DMS153 treated with DMSO at 0.1 percent for 48 hours (cell line): ENCODE measurements at regions not wholly inside any gene's neighbourhood (a gene's known extent, or its start where the extent isn't known, plus 50 kb on each side); places are given as distances from the start of the nearest gene placed in this dataset.
"Not testable (repeated sequence)": the region's sequence is repeated elsewhere in the genome, so short reads cannot be mapped to it uniquely, and the experiment has no call there.

Experiments
- DNase-seq: peaks from one replicate; lab custom pipeline; 2025; ENCODE audit not compliant: unreplicated experiment; lab: John Stamatoyannopoulos, UW

DNA sequence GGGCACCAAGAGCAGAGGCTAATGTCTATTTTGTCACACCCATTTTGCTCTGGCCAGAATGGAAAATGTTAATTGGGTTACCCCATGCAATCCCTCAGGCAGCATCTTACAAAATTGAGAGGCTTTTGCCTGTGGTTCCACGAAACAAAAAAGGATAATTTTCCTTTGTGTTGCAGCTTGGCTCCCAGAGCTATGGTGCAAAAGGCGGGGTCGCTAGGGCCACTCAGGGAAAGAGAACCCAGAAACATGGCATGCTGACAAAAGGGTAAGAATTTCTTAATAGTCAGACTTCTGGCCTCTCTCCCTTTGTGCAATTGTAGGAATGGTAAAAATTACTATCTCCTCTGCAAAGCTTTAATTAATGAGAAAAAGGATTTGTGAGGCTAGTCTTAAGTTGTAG lies 119.6 kb upstream of the BANK1 start:
- DNase-seq: no peak

DNA sequence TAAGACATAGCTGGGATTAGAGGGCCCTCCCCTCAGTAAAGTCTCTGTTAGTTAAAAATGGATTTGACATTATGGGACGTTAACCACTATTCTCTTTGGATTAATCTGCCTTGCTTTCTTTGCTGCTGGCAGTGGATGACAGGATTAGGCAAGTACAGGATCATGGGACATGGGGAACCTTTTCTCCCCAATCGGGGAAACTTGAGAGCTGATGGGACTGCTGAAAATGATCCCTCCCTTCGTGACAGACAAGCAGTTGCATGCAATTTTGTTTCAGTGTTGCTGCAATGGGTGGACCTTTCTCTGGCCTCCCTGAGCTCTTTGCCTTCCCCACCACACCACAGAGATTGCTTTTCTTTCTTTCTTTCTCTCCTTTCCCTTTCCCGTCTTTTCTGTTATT lies 120.2 kb upstream of the BANK1 start:
- no peak for DNase-seq

DNA sequence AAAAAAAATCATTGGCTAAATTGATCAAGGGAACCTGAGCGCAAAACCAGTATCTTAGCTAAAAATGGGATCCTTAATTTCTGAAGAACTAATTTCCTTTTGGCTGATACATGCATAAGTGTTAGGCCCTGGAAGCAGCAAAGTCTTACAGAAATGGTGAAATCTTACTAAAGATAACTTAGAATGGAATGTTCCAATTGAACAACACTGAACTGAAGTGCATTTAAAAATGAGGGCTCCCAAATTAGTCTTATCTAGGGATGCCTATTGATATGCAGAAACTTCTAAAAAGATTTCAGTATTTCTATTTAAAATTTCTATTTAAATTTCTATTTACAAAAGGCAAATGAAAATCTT lies 120.7 kb upstream of the BANK1 start:
- no peak for DNase-seq

DNA sequence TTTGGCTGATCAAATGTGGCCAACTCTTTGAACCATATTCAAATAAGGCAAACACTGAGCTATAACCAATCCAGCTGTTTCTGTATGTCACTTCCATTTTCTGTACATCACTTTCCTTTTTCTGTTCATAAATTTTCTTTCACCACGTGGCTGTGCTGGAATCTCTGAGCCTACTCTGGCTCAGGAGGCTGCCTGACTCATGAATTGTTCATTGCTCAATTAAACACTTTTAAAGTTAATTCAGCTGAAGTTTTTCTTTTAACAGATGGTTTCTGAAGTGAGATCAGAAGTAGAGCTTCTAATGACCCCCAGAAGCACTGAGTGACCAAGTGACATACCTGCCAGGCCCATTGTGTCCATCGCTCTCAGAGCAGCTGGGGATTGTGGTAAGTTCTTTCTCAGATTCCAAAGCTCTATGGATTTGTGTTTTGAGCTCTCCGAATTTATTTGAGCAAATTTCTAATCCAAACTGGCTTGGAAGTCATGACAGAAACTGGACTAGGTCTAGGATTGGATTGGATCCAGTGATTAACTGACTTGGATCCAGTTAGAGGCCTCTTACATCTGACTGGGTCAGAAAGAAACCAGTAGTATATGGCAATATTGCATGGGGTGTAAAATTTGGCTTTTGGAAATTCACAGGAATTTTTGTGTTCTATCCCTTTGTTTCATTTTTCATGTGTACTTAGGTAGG lies 121.2 kb upstream of the BANK1 start:
- no peak for DNase-seq

DNA sequence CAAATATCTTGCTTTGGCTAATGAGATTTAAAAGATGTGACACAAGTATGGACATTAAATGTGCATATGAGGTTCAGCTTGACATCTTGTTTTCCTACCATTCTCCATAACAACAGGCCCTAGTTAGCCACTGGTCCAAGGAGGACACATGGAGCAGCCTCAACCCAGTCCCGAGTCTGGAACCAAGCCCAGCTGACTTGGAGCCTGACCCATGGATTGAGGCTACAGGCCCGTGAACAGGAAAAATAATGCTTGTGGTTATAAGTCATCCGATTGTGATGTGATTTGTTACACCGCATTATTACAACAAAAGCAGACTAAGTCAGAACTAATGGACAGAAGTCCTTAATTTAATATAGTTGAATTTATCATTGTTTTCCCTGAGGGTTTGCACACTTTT lies 123.2 kb upstream of the BANK1 start:
- DNase-seq: no peak

DNA sequence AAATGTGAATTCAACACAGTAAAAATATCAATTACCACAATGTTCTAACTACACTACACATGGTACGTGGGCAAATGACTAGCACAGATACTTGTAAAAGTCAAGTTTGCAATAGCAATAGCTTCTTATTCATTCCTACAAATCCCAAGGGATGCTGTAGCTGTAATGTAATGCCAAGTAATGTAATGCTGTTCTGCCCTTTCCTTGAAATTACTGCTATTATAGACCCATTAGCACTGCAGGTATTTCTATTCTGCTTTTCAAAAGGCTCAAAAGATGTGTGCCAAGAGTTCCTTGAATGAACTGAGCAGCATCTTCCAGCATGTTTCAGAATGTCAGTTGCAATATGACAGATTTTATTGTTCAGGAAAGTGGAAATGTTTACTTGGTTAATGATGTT lies 129.9 kb upstream of the BANK1 start:
- DNase-seq: no peak

DNA sequence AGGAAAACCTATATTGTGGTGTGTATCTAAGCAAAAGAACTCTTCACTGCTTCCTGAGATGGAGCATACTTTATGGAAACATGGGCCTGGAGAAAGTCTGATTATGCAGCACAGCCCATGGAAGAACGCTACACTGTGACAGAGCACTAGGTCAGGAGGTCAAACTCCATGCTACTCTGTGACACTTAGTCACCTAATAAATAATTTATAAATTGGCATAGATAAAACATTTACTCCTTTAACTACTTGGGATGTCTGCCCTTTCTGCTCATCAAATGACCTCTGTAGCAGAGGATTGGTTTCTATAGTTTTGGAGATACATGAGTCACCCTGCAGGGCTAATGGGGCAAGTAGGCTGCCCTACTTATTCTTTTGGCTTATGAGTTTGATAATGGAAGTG lies 134.7 kb upstream of the BANK1 start:
- no peak for DNase-seq

DNA sequence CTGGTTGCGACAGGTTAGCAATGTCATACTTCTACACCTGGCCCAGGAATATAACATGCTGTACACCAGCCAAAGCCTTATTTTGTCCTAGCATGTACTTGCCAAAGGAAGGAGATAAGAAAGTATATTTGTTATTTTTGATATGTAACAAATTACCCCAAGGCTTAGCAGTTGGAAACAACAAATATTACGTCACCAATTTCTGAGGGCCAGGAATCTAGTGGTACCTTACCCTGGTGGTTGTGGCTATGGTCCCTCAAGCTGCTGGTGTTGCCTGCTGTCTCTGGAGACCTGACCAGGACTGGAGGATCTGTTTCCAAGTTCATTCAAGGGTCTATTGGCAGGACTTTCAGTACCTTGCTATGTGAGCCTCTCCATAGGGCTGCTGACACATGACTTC lies 135.5 kb upstream of the BANK1 start:
- no peak for DNase-seq

DNA sequence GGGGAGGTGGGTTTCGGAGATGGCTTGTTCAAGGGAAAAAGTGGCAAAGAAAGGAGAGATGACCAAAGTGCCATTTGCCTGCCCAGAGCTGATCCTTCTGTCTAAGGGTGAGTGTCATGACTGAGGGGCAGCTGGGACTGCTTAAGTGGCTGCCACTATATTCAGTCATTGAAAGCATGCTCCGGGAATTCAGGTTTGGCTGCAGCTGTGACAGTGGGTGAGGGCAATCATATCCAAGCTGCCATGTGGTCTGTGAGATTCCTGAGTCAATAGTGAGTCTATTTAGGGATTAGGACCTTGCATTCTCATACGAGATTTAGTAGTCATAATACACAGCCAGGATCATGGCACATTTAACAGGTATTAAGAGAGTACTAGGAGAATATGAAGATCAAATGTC lies 138.8 kb upstream of the BANK1 start:
- no peak for DNase-seq

DNA sequence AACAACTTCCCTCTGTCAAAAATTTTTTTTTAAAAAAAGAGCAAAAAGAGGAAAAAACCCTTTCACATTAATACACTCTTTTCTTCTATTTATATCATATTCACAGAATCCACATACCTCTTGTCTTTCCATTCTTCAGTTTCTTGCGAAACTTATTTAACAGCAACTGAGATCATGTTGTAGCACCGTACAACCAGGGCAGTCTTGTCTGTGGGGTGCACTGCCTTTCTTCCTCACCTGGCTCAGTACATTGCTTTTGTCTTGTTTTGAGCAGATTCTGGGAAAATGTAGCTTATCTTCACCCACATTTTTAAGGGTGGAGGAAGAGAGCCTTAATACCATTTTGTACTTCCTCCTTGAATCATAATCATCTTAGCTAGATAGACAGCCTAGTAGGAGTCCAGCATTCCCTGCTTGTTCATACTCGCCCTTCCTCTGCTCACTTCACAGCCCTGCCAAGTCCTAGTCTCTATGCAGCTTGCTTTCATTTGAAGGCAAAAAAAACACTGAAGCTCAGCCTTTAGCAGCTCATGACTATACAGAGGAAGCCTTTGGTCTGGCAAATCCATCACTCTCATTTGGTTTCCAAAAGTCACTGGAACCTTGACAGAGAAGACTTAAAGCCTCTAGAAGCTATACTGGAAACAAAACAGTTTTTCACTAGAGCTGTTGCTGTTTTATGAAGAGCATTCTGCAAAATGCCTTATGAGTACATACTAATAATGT lies 140.6 kb upstream of the BANK1 start:
- DNase-seq: peak; percentile 12

DNA sequence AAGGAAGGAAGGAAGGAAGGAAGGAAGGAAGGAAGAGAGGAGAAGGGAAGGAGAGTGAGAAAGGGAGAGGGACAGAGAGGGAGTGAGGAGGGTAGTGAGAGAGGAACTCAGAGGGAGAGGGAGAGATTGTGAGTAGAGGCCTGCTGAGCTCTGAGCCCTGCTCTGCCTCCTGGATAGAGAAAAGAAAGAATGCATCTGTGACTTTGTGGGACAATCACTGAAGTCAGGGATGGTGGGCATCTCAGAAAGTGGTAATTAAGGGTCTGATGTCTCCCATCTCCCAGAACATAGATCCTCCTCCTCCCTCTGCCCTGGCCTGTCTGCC lies 142.9 kb upstream of the BANK1 start:
- DNase-seq: no peak

DNA sequence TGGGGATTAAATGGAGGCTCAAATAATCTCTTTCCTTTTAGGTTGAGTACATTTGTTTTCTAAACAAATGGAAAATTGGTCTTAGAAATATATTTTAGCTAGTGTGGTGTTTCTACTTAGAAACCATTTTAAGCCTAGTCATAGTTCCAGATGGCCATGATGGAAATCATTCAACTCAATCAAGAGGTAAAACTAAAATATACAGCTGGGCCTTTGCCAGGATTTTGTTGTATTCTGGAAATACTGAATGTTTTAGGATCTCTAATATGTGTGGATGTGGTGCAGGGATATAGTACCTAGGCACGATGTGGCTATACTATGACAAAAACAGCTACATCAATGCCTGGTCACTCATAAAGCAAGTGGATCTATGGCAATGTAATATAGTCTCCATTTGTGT lies 146.0 kb upstream of the BANK1 start:
- DNase-seq: no peak

DNA sequence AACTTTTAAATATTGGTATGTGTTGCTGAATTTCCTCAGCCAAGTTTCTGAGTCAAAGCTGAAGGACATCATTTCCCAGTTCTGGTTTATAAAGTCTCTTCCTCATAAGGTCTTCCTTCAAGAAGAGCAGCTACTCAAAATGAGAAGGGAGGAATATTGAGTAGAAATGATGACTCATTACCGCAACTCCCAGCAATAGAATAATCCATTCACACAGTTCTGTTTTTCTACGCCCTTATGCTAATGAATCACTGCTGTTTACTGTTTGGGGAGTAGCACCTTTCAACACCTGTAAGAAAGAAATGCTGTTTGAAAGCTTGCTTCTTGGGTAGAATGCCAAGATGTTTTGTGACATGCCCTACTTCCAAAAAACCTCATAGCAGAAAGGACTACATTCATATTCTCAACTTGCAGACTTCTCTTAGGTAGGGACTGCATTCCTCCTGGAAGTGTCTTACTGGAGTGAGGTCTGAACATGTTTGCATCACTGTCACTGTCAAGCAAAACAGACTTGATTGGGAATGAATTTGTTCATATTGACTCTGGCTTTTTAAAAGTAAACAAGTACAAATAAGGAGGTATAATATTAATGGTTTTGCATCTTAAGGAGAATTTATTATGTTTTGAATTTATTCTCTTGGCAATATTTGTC lies 147.2 kb upstream of the BANK1 start:
- DNase-seq: no peak

DNA sequence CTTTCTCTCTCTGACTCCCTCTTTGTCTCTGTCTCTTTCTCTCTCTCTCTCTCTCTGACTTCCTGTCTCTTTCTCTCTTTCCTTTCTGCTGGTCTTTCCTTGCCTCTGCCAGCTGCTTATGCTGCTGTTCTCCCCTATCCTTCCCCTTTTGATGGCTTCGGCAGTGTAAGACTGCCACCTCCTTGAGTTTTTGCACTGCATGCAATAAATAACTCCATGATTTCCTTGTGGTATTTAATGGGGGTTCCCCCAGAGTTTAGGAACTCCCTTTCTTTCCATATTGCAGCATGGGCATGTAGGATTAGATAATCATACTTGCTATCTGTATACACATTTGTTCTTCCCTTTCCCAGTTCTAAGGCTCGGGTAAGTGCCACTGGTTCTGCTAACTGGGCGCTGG lies 157.8 kb upstream of the BANK1 start:
- not testable (repeated sequence) for DNase-seq

DNA sequence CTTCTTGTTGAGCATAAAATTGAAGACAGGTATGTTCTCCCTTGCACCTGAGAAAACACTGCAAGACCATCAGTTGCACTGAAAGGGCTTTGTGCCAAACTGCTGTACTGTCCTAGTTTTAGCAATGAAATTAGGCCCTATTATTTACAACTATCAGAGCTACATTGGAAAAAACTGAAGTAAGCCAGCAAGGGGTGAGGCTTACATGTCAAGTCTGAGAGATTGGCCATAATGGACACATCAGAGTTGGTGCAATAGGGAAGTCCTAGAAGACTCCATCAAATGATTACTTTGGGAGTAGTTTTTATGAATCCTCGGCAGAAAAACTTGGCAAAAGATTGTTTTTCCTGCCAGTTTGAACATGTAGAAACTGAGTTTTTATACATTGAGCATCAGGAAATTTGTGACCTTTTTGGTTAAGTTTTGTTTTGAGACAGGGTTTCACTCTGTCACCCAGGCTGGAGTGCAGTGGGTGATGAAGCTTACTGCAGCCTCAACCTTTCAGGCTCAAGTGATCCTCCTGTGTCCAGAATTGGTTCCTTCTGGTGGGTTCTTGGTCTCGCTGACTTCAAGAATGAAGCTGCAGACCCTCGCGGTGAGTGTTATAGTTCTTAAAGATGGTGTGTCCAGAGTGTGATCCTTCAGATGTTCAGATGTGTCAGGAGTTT lies 160.1 kb upstream of the BANK1 start:
- no peak for DNase-seq

DNA sequence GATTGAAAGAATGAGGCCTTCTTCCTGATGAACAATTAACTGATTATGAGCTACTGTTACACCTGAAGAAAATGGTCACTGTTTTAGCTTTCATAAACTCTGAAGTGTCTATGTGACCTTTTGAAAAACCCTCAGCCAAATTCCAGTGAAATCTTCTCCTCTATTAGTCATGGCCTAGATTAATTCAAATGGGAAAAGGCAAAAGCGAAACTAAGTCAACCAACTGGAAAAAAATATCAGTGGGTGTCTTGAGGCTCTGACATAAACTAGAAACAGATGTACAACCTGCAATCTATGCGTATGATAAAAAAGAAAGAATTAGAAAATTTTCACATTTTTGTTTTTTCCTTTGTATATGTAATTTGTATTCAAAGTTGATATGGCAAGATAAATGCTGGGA lies 169.4 kb upstream of the BANK1 start:
- DNase-seq: no peak

DNA sequence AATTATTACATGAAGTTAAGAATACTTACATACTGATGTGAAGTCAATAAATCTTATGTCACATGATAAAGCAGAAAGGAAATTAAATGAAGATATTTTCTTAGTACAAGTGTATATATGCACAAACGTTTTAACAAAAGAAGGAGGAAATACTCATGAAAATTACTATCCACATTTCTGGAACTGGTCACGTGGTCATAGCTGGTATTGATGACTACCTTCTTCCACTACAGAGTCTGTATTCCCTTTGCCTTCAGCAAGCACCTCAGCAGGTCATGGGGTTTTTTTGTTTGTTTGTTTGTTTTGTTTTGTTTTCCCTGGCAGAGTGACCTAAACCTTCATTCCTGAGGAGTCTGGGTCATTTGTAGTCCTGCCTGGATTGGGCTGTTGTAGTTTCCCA lies 174.9 kb upstream of the BANK1 start:
- DNase-seq: no peak

DNA sequence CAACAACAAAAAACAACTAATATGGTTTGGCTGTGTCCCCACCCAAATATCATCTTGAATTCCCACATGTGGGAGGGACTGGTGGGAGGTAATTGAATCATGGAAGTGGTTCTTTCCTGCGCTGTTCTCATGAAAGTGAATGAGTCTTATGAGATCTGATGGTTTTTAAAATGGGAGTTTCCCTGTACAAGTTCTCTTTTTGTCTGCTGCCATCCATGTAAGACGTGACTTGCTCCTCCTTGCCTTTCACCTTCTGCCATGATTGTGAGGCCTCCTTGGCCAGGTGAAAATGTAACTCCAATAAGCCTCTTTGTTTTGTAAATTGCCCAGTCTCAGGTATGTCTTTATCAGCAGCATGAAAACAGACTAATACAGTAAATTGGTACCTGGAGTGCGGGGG lies 183.5 kb upstream of the BANK1 start:
- DNase-seq: not testable (repeated sequence)

DNA sequence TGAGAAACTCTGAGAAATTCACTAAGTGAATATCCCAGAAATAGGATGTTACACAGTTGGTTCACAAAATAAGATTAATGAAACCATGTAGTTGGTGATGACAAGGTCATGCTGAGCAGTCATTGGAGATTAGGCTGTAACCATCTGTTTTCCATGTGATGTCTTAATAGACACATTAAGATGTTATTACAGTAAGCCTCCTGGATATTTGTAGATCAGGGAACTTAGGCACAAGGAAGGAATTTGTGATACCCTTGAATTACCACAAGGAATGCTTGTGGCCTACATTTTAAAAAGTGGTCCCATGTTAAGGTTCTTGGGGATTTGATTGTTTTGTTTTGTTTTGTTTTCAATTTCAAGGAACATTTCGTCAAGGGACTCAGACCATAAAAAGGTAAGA lies 185.6 kb upstream of the BANK1 start:
- DNase-seq: no peak

DNA sequence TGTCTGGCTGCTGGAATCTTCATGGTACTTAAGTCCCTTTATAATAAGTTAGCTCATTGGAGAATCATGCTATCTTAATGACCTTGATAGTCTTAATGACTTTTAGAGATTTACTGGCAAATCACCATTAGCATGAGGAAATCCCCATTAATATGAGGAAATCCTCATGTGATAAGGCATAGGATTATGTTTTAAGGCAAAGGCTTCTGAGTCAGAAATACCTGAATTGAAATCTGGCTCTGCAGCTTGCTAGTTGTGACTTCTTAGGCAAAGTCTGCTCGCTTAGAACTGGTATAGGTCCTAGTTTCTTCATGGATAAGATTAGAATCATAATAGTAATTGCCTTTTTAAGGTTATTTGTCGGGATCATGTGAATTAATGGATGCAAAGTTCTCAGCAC lies 190.2 kb upstream of the BANK1 start:
- DNase-seq: no peak

DNA sequence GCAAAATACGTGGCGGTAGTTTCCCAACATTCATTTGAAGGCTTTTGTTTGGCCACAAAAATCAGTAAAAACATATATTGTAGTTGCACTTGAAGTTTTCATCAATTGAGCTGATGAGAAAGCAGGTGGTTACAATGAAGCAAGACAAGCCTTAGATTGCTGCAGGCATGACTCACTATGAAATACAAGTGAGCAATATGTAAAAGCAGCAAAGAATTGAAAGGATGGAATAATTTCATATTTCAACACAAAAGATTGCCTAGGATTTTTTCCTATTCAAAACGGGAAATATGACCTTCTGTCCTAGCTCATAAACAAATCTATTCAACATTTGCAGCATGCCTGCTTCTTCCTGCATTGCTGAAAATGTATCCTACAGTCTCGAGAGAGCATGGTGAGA lies 190.9 kb upstream of the BANK1 start:
- no peak for DNase-seq
